HCT116 (cell line): ENCODE measurements at regions not wholly inside any gene's neighbourhood (a gene's known extent, or its start where the extent isn't known, plus 50 kb on each side); places are given as distances from the start of the nearest gene placed in this dataset.
A peak's percentile ranks its signal among the peaks of the same experiment; 100 is the strongest.
"Not testable (repeated sequence)": the region's sequence is repeated elsewhere in the genome, so short reads cannot be mapped to it uniquely, and the experiment has no call there.

Source experiments
- ATAC-seq: fragments of 200-7000 bp; cut with Tn5 transposase; 2 replicates; pipeline ENCODE4 v1.9.1; 2020; ENCODE audit warnings: mild to moderate bottlenecking, moderate library complexity
- BruUV-seq: library from RNA; stranded (reverse); fragments of 400-500 nt; replicated peaks from 2 replicates; lab custom pipeline; 2021; lab: Mats Ljungman, UMichigan
- CTCF ChIA-PET: fragments of 300-600 bp; sonication (Branson Sonifier 250); formaldehyde crosslinking; loops from one replicate; lab custom pipeline; 2021; ENCODE audit warnings: antibody characterized with exemption; lab: Charles Lee
- POLR2A ChIA-PET: fragments of 300-600, 350-600 bp; sonication (Branson Sonifier 250); formaldehyde crosslinking; loops from one replicate; lab custom pipeline; 2021; ENCODE audit warnings: antibody characterized with exemption; lab: Charles Lee
- RAD21 ChIA-PET, 2 experiments: fragments of 300-600 bp; sonication (Branson Sonifier 250); formaldehyde crosslinking; loops; one replicate each; lab custom pipeline; 2023; ENCODE audit warnings: low total read pairs in 2 of 2; ENCODE audit not compliant: uncharacterized antibody in 2 of 2, unreplicated experiment in 2 of 2, low non-redundant PET in 1 of 2; lab: Charles Lee
- DNase-seq: peaks from one replicate; pipeline ENCODE4 v3.0.0-alpha.2; 2010; ENCODE audit warnings: low read depth, low spot score
- H2AFZ ChIP-seq: fragments of 200-600 bp; shearing (Covaris generic), sonication (generic); 2 replicates; pipeline ENCODE4 v1.6.1; 2017; ENCODE audit warnings: low read depth, mixed run types, mixed read lengths, antibody characterized with exemption, low read length; ENCODE audit not compliant: poor library complexity, severe bottlenecking
- H3K27ac ChIP-seq: 2 replicates; pipeline ENCODE4 v1.5.1; 2012; ENCODE audit warnings: low read depth, low read length
- H3K27me3 ChIP-seq: fragments of 200-600 bp; sonication (generic); 2 replicates; pipeline ENCODE4 v1.6.1; 2016; ENCODE audit warnings: mixed run types, low read length, mixed read lengths; ENCODE audit not compliant: insufficient read depth
- H3K36me3 ChIP-seq, 2 experiments: fragments of 200-500 bp in 1 of 2; fragments of 200-600 bp in 1 of 2; sonication (Bioruptor generic) in 1 of 2; sonication (generic) in 1 of 2; 2 replicates each; pipeline versions ENCODE4 v1.5.1 to v1.6.1; 2014 to 2016; ENCODE audit warnings: low read length in 2 of 2, inconsistent platforms in 1 of 2, mixed read lengths in 1 of 2, mixed run types in 1 of 2; ENCODE audit not compliant: insufficient read depth in 2 of 2, control insufficient read depth in 1 of 2
- H3K4me1 ChIP-seq, 2 experiments: fragments of 200-600 bp in 1 of 2; sonication (generic) in 1 of 2; 2 replicates each; pipeline versions ENCODE4 v1.5.1 to v1.6.1; 2012 to 2017; ENCODE audit warnings: low read length in 2 of 2, inconsistent platforms in 1 of 2, mild to moderate bottlenecking in 1 of 2, mixed read lengths in 1 of 2, mixed run types in 1 of 2, moderate library complexity in 1 of 2; ENCODE audit not compliant: insufficient read depth in 2 of 2, control insufficient read depth in 1 of 2
- H3K4me2 ChIP-seq: fragments of 200-600 bp; sonication (generic); 2 replicates; pipeline ENCODE4 v1.6.1; 2017; ENCODE audit warnings: mixed run types, low read length, mixed read lengths
- H3K4me3 ChIP-seq, 2 experiments: fragments of 200-600 bp in 1 of 2; sonication (generic) in 1 of 2; replicated peaks in 1 of 2; 2 replicates each; pipeline ENCODE4 v1.5.1; 2011 to 2016; ENCODE audit warnings: low read length in 2 of 2, control low read depth in 1 of 2, low read depth in 1 of 2, mild to moderate bottlenecking in 1 of 2, mixed read lengths in 1 of 2, mixed run types in 1 of 2
- H3K79me2 ChIP-seq: fragments of 200-600 bp; sonication (generic); 2 replicates; pipeline ENCODE4 v1.6.1; 2017; ENCODE audit warnings: mild to moderate bottlenecking, mixed run types, low read length, moderate library complexity, mixed read lengths; ENCODE audit not compliant: insufficient read depth
- H3K9ac ChIP-seq: fragments of 200-600 bp; sonication (generic); 2 replicates; pipeline ENCODE4 v1.6.1; 2016; ENCODE audit warnings: low read length, mixed read lengths
- H3K9me2 ChIP-seq: fragments of 200-600 bp; sonication (generic), shearing (Covaris generic); 2 replicates; pipeline ENCODE4 v1.6.1; 2017; ENCODE audit warnings: mixed run types, mild to moderate bottlenecking, moderate library complexity; ENCODE audit not compliant: insufficient read depth
- H3K9me3 ChIP-seq, 2 experiments: fragments of 200-500 bp in 1 of 2; fragments of 200-600 bp in 1 of 2; sonication (Bioruptor generic) in 1 of 2; sonication (generic) in 1 of 2; 2 replicates each; pipeline ENCODE4 v1.6.1; 2014 to 2017; ENCODE audit warnings: low read length in 2 of 2, mixed read lengths in 2 of 2, inconsistent platforms in 1 of 2, low read depth in 1 of 2, mild to moderate bottlenecking in 1 of 2, mixed run types in 1 of 2, moderate library complexity in 1 of 2; ENCODE audit not compliant: control insufficient read depth in 1 of 2, insufficient read depth in 1 of 2
- H4K20me1 ChIP-seq: fragments of 200-600 bp; sonication (generic), shearing (Covaris generic); 2 replicates; pipeline ENCODE4 v1.6.1; 2017; ENCODE audit warnings: mixed run types, mild to moderate bottlenecking, moderate library complexity; ENCODE audit not compliant: insufficient read depth
- CEBPB ChIP-seq: IDR thresholded peaks from 2 replicates; pipeline ENCODE4 v1.6.1; 2012; ENCODE audit warnings: low read depth
- CTCF ChIP-seq, 3 experiments: fragments of 200-600 bp in 1 of 3; sonication (generic) in 1 of 3; IDR thresholded peaks in 2 of 3; conservative IDR thresholded peaks in 1 of 3; 2 replicates each; pipeline ENCODE4 v1.5.1; 2012 to 2017; ENCODE audit warnings: low read depth in 2 of 3, low read length in 2 of 3, antibody characterized with exemption in 1 of 3, borderline replicate concordance in 1 of 3, control low read depth in 1 of 3, mild to moderate bottlenecking in 1 of 3, mixed read lengths in 1 of 3, mixed run types in 1 of 3, moderate library complexity in 1 of 3; ENCODE audit not compliant: insufficient read depth in 1 of 3
- ELF1 ChIP-seq: IDR thresholded peaks from 2 replicates; pipeline ENCODE4 v1.6.1; 2012; ENCODE audit warnings: low read depth, borderline replicate concordance
- FOSL1 ChIP-seq: IDR thresholded peaks from 2 replicates; pipeline ENCODE4 v1.6.1; 2012; ENCODE audit warnings: low read depth
- RAD21 ChIP-seq: IDR thresholded peaks from 2 replicates; pipeline ENCODE4 v1.6.1; 2012; ENCODE audit warnings: low read depth, mild to moderate bottlenecking
- SRF ChIP-seq: IDR thresholded peaks from 2 replicates; pipeline ENCODE4 v1.6.1; 2012; ENCODE audit warnings: low read depth
- ZNF274 ChIP-seq: fragments of 200-500 bp; sonication (Bioruptor generic); IDR thresholded peaks from 2 replicates; pipeline ENCODE4 v1.6.1; 2014; ENCODE audit warnings: mild to moderate bottlenecking, low read depth, low read length, inconsistent platforms
- intact Hi-C: fragments of 100-400 bp; cut with micrococcal nuclease; formaldehyde crosslinking; loops from 2 replicates; pipeline ENCODE4 v1.10.0; 2022

GRCh38 chrX:37922928-37923327, 75.6 kb upstream of the DYNLT3 start:
- H3K4me3 ChIP-seq, result no peak overlapping the region
- ChIA-PET RAD21 (no interaction called here), POLR2A (no interaction called here), CTCF (no interaction called here)
- TF ChIP-seq CEBPB, result no peak
- H3K79me2 ChIP-seq, result no peaks in the 10 kb centered on the region
- intact Hi-C loops, result no loop called here
- DNase-seq (no peak), ATAC-seq (no peak)
- no peaks in the 10 kb centered on the region for H4K20me1 ChIP-seq
- peaks cover 0 to 9% of the 10 kb centered on the region in 2 experiments; a peak in 1 of 4 replicates for H3K4me1 ChIP-seq
- BruUV-seq, result no TSS peak
- no peaks in the 10 kb centered on the region for H3K36me3 ChIP-seq
- H3K27ac ChIP-seq, result no peak overlapping the region
- H3K9me3 ChIP-seq, result no peaks in the 10 kb centered on the region
- H3K9ac ChIP-seq, result no peak overlapping the region
- no peaks in the 10 kb centered on the region for H3K27me3 ChIP-seq
- no peak overlapping the region for H3K4me2 ChIP-seq
- H3K9me2 ChIP-seq, result no peaks in the 10 kb centered on the region
- no peak overlapping the region for H2AFZ ChIP-seq

GRCh38 chrX:37925761-37926160, 78.4 kb upstream of the DYNLT3 start:
- H3K4me1 ChIP-seq, BruUV-seq, H3K27me3 ChIP-seq, H3K79me2 ChIP-seq, POLR2A ChIA-PET, RAD21 ChIA-PET, H3K4me2 ChIP-seq, H3K4me3 ChIP-seq, DNase-seq, H3K27ac ChIP-seq, H2AFZ ChIP-seq, H3K9me3 ChIP-seq, H4K20me1 ChIP-seq, H3K9me2 ChIP-seq, H3K9ac ChIP-seq, ATAC-seq, H3K36me3 ChIP-seq: not testable (repeated sequence)
- intact Hi-C loops, result loop anchor here (1.0 kb wide), 2 partner anchors 241 to 250 kb away; no protein-coding TSS in a partner anchor
- CTCF ChIA-PET, result interaction anchor here (3.5 kb wide), 1 partner anchor 241 kb away, joined by 18 read pairs; no protein-coding TSS in a partner anchor

- DNase-seq (no peak), ATAC-seq (peak; percentile 67)
- H3K9ac ChIP-seq, result no peak overlapping the region
- H3K36me3 ChIP-seq, result no peaks in the 10 kb centered on the region
- no peaks in the 10 kb centered on the region for H3K27me3 ChIP-seq
- no peaks in the 10 kb centered on the region for H3K9me2 ChIP-seq
- intact Hi-C loops, result loop anchor here (1.0 kb wide), 2 partner anchors 240 to 249 kb away; no protein-coding TSS in a partner anchor
- no peak overlapping the region for H3K4me3 ChIP-seq
- no peaks in the 10 kb centered on the region for H3K9me3 ChIP-seq
- TF ChIP-seq SRF (no peak), FOSL1 (no peak), RAD21 (peak; percentile 67), CTCF (IDR thresholded peaks at IDR 0.05 in 2 of 3, conservative IDR thresholded peaks at IDR 0.05 in 1 of 3; ENCODE audit: borderline replicate concordance in 1 of 3, insufficient read depth in 1 of 3, low read depth in 2 of 3, low read length in 2 of 3) (peak; percentile 28 to 54 (median 46); a peak in 5 of 6 replicates), ZNF274 (no peak), ELF1 (no peak)
- ChIA-PET CTCF (interaction anchor here (3.5 kb wide), 1 partner anchor 240 kb away, joined by 18 read pairs; no protein-coding TSS in a partner anchor), POLR2A (no interaction called here), RAD21 (no interaction called here)
- no peak overlapping the region for H3K4me2 ChIP-seq
- H3K79me2 ChIP-seq, result no peaks in the 10 kb centered on the region
- H4K20me1 ChIP-seq, result no peaks in the 10 kb centered on the region
- H3K27ac ChIP-seq, result no peak overlapping the region
- peaks cover 0 to 6% of the 10 kb centered on the region in 2 experiments; a peak in 1 of 4 replicates for H3K4me1 ChIP-seq
- H2AFZ ChIP-seq, result peak overlapping the region; percentile 26
- BruUV-seq, result no TSS peak
Observed at GRCh38 chrX:37926700-37927099, 79.3 kb upstream of the DYNLT3 start.
